HG03457 (cell line): ENCODE measurements at regions not wholly inside any gene's neighbourhood (a gene's known extent, or its start where the extent isn't known, plus 50 kb on each side); places are given as distances from the start of the nearest gene placed in this dataset.

Experiments used
- ATAC-seq: cut with Tn5 transposase; IDR thresholded peaks from one replicate; pipeline ENCODE4 v1.9.1; 2021; ENCODE audit warnings: moderate number of reproducible peaks; ENCODE audit not compliant: unreplicated experiment

- ATAC-seq = no peak
Observed at GRCh38 chr17:77772461-77772897, 186.0 kb upstream of the TNRC6C start.

DNA sequence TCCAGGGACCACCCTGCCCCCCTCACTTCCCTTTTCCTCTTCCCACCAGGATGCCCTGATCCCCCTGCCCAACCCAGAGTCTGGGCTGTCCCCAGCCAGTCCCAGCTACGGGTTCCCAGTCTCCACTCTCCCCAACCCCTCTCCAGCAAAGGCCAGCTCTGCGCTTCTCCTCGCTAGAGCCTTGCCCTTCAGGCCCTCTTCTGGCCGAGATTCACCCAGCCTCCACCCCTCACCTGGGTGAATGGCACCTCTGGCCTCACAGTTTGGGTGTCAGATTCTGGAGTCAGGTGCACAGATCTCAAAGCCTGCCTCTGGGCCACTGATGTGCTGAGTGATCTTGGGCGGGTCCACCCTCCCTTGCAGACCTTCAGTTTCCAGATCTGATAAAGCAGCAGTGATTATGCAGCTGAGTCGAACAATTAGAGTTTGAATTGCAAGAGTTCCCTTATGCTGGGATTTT is 185.6 kb upstream of the TNRC6C start:
- ATAC-seq = no peak

DNA sequence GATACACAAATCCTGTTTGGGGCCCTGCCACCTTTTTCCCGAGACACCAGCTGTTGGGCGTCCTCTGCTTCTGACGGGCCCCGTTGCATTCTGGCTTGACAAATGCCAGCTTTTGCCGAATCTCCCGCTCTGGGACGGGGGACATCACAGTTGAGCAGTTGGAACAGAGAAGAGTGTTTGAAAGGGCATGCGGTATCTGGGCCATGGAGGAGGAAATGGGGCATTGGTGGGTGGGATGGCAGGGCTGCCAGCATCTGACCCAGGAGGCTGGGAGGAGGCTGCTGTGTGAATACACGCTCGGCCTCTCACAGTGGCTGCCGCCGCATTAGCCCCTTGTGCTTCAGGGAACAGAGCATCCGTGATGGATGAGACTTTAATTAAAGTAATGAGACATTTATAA is 184.3 kb upstream of the TNRC6C start:
- ATAC-seq = no peak

GRCh38 chr17:77778636-77779489 is 179.6 kb upstream of the TNRC6C start:
- no peak for ATAC-seq

- no peak for ATAC-seq
Observed at GRCh38 chr17:77779711-77780539, 178.6 kb upstream of the TNRC6C start.

DNA sequence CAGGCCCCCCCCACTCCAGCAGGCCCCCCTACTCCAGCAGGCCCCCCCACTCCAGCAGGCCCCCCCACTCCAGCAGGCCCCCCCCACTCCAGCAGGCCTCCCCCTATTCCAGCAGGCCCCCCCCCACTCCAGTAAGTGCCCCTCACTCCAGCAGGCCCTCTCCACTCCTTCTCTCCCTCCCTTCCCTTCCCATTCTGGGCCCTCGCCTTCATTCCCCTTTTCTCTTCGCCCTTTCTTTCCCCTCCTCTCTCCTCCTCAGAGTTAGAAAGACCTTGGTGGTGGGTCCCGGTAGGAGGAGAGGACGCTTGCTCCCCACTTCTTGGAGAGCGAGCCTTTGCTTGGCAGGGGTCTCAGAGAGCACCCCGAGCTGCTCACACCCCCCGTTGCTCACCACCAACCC is 177.0 kb upstream of the TNRC6C start:
- ATAC-seq = no peak

GRCh38 chr17:77782201-77782600 is 176.3 kb upstream of the TNRC6C start:
- no peak for ATAC-seq

DNA sequence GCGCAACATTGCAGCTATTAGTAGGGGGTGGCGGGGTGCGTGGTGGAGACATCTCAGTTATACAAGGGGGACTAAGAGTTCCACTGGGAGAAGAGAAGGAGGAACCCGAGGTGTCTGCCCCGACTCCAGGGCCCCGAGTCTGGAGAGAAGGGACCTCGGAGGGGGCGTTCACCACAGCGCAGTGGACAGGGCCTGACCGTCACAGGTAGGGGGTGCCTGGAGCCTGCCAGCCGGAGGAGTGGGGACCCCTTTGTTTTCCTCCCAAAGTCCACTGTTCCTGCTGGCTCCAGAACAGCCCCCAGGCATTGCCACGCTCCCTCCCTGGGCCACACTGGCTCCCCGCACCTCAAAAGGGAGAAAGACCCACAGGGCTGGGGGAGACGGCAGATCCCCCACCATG is 175.9 kb upstream of the TNRC6C start:
- ATAC-seq = no peak

DNA sequence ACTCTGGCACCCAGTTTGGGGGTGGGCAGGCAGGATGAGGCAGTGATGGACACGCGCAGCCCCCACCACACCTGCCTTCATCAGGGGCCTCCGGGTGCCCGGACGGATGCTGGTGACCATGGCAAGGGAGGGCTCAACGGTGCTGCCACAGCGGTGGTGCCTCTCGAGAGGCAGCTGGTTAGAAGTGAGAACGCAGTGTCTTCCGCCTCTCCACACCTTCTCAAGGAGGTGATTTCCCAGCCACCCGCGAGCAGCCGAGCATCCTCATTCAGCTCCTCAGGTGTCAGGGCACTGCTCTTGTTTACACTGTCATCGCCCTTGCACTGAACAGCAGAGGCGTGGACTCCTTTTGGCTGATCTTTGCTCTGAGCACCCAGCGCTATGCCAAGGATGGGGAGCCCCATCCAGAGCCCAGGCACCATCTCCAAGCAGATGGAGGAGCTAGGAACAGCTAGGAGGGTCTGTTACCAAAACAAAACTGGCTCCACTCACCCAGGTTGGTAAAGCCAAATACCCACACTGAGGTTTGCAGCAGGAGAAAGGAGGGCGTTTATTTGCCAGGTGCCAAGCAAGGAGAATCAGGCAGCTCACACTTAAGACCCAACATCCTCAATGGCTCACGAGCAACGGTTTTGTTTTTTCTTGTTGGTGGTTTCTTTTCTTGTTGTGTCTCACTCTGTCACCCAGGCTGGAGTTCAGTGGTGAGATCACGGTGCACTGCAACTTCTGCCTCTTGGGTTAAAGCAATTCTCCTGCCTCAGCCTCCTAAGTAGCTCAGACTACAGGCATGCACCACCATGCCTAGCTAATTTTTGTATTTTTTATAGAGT is 174.3 kb upstream of the TNRC6C start:
- no peak for ATAC-seq

DNA sequence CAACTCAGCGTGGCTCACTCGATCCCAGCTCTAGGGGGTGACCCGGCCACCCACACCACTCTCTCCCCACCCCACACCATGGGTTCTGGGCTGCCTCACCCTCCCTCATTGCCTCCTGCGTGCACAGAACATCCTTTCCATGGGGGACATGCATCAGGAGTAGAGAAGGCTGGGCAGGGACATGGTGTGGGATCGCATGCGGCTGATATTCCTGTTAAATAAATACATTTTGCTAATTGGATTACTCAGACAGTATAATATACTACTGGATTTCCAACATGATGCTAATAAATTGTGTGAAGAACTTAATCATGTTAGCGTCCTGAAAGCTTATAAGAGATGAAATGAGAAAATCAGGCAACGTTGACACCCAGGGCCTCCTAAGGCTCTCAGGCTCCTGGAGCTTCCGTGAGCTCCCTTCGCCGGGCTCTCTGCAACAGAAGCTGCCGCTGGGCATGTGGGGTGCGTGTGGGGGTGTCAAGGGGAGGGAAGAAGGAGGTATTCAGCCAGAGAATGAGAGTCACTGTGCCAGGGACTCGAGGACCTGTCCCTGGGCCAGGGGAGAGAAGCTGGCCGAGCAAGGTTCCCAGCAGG is 173.1 kb upstream of the TNRC6C start:
- ATAC-seq = no peak

DNA sequence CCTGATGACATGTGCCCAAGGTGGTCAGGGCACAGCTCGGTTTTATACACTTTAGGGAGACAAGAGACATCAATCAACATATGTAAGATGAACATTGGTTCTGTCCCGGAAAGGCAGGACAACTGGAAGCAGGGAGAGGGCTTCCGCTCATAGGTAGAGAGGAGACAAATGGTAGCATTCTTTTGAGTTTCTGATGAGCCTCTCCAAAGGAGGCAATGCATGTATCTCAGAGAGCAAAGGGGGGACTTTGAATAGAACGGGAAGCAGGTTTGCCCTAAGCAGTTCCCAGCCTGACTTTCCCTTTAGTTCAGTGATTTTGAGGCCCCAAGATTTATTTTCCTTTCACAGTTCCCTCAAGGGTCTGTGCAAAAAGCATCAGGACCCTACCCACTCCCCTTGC is 172.4 kb upstream of the TNRC6C start:
- ATAC-seq = no peak

DNA sequence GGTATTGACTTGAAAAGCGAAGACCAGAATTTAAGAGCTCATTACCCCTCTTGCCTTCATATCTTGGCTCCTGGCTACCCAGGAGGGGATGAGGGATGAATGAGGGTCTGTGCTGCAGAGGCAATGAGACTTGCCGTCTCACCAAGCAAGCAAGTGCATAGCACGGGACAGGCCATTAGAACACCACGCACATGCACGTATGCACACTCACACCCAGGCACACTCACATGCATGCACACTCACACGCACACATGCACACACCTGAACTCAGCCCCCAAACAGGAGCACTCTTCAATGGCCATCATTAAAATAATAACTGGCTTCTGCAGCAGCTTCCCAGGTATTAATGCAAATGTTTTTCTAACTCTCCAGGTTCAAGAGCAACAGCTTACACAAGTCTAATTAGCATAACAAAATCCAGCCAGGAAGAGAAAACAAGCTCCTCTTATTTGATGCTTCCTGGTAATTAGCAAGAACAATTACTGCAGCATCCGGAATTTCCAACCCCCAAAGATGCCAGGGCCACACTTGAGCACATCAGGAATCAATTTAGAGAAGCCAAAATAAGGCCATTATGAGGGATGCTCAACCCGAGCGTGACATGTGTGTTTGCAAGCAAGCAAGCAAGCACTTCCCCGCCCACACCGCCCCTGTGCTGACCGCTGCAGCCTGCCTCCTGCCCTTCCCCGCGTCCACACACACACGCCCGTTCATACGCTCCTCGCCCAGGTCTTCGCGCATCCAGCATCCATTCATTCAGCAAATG is 171.6 kb upstream of the TNRC6C start:
- ATAC-seq = no peak

DNA sequence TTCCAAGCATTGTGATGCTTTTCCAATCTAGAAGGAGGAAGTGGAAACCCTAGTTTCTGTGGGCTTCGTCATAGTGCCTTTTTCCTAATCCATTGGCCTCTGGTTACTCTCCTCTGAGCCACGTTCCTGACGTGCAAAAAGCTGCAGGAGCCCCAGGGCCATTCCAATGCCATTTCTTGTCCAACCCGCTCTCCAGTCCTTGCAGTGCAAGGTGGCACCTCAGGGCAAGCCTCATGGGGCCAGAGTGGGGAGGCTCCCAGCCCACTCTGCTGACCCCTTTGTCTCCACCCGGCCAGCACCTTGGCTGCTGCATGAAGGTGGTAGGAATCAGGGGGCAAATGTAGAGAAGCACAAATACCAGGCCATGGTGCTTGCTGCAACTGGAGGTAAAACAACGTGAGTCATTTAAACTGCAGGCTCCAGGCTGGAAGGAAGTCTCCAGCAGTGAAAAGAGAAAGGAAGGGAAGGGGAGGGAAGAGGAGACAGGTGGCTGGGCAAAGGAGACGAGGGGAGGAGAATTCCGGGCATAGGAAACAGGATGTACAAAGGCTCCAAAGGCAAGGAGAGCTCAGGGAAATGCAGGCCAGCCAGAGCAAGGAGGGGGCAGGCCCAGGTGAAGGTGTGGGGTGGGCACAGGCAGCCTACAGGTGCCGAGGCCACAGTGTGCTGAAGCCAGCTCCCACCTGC is 168.2 kb upstream of the TNRC6C start:
- no peak for ATAC-seq

GRCh38 chr17:77792626-77793025 is 165.9 kb upstream of the TNRC6C start:
- ATAC-seq = no peak

DNA sequence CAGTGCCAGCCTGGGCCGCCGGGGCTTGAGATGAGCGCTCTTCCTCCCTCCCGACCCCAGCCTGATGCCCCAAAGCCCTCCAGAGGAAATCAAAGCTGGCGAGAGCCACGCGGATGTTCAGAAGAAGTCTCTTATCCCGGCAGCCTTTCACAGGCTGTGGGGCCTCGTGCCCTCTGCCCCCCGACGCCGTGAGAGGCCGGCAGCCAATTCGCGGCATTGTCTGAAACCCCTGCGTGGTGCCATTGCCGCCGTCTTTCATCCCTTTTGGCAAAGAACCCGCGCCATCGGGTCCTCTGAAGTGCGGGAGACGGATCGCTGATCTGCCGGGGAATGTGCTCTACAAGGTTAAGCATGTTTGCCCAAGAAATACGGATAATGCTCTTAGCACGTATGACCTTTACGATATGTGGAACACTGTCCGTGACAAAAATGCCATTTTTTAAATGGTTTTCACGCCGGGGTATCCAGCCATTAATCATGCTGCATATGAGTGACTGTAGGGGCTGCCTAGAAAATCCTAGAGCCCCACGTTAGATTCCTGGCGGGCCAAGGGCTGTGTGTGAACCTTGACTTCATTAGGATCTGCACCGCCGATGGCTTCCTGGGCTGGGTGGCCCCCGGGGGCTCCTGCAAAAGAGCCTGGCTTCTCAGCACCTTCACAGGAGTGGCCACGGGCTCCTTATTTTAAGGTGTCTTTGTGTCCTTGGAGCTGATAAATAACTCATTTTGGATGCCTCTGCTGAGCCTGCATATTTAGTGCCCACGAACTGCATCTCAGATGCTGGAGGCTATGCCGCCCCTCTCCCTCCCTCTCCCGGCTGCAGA is 165.1 kb upstream of the TNRC6C start:
- ATAC-seq = no peak

GRCh38 chr17:77793971-77794235 is 164.6 kb upstream of the TNRC6C start:
- ATAC-seq = no peak

- no peak for ATAC-seq
Observed at GRCh38 chr17:77794846-77795245, 163.7 kb upstream of the TNRC6C start.

DNA sequence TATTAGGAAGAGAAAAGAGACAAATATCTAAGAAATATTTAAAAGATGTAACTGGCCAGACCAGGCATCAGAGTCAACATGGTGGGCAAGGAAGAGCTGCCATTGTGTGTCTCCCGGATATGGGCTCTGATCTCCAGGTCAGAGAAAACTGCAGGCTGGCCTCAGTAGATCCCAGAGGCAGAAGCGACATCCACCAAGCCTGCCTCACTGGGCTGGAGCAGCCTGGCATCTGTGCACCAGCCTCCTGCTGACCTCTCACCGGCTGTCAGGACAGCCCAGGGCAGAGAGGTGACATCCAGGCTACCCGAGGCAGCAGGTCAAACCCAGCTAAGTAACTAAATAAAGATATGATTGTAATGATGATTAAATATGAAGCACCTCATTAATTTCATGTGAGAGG is 162.8 kb upstream of the TNRC6C start:
- ATAC-seq = no peak
